ENCODE measurements at regions not wholly inside any gene's neighbourhood (a gene's known extent, or its start where the extent isn't known, plus 50 kb on each side); places are given as distances from the start of the nearest gene placed in this dataset.

DNA sequence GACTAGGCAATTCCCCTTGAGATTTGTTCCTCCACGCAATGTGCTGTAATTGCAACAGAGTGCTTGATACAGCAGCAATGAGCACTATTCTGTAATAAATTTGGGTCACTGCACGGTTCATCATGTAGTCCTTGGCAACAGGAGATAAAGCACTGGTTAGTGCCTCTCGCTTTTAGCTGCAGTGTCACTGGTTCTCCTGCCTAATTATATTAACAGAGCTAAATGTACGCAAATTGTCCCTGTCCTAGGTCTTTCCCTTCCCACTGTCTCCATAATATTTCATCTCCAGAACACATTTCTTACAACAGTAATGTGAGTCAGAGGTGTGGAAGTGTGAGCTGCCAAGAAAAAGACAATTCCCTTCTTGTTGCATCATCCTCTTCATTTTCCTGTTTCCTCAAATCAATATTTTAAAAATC, 553.1 kb downstream of the ZNF608 start:
- Histone ChIP-seq H3K4me3 (no peak overlapping the region), H4K20me1 (no peaks in the 10 kb centered on the region), H3K4me2 (no peak overlapping the region), H3K9ac (no peak overlapping the region), H3K27ac (no peak overlapping the region), H3K4me1 (no peaks in the 10 kb centered on the region), H3K9me3 (replicated peaks in 1 of 11) (no peaks in the 10 kb centered on the region), H3K27me3 (no peaks in the 10 kb centered on the region), H3K36me3 (no peaks in the 10 kb centered on the region)
- TF ChIP-seq Cebpa-rat (IDR thresholded peaks at IDR 0.05) = no peak

DNA sequence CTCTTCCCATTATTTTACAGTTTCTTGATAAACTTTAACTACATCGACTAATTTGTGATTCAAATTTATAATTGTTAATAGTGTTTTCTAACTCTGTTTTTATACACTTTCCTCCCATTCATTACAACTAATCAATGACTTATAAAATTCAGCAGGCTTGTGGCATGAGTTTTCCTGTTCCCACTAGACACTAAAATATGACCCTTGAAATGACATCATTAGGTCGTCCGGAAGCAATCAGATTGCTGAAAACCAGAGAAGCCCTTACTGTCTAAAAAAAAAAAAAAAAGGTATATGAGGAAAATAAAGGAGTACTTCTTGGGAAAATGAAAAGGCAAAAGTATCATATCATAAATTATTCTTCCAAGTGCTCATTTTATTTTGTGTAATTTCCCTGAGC, 553.7 kb downstream of the ZNF608 start:
- no peak overlapping the region for H3K27ac ChIP-seq
- no peak overlapping the region for H3K9ac ChIP-seq
- no peaks in the 10 kb centered on the region for H3K4me1 ChIP-seq
- H4K20me1 ChIP-seq = no peaks in the 10 kb centered on the region
- no peaks in the 10 kb centered on the region for H3K9me3 ChIP-seq (replicated peaks in 1 of 11)
- no peak for TF ChIP-seq Cebpa-rat (IDR thresholded peaks at IDR 0.05)
- no peaks in the 10 kb centered on the region for H3K27me3 ChIP-seq
- no peak overlapping the region for H3K4me2 ChIP-seq
- no peaks in the 10 kb centered on the region for H3K36me3 ChIP-seq
- H3K4me3 ChIP-seq = no peak overlapping the region

DNA sequence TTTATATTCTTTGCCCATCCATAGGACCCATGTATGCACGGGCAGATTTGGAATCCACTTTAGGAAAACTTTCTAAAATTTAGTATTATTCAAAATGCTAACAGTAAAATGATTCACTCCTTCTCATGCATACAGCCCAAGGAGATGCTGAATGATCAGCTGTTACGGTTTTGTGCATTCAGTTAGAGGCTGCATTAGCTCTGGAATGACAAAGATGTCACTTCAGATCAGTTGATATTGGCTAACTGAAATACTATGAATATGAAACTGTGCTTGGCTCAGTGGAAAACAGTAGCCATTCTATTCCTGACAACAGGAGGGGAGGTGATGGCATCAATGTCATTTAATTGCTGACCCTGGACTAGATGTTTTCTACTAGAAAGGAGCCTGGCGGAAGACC, 560.7 kb downstream of the ZNF608 start:
- H3K4me2 ChIP-seq = no peak overlapping the region
- TF ChIP-seq Cebpa-rat (IDR thresholded peaks at IDR 0.05) = no peak

DNA sequence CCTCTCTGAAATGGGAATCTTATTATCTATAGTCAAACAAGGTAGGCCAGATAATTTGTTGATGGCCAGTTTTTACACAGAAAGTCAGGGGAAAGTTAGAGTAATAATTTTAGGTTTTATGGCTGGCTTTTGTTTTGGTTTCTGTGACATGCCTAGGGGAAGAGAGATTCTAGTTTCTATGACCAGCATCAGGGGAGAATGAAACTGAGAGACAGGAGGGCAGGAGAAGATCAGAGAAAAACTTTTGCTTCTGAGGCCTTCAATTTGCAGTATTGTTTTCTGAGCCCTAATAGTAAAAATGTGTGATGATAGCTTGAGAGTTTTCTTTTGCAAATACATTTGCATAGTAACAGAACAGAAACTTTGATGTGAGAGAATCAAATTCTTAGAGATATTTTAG, 564.3 kb downstream of the ZNF608 start:
- Histone ChIP-seq H3K27ac (no peak overlapping the region), H3K4me2 (no peak overlapping the region), H4K20me1 (no peaks in the 10 kb centered on the region), H3K9me3 (replicated peaks in 1 of 11) (no peaks in the 10 kb centered on the region), H3K9ac (no peak overlapping the region), H3K36me3 (no peaks in the 10 kb centered on the region), H3K27me3 (no peaks in the 10 kb centered on the region), H3K4me3 (no peak overlapping the region), H3K4me1 (no peaks in the 10 kb centered on the region)
- TF ChIP-seq Cebpa-rat (IDR thresholded peaks at IDR 0.05) = no peak

More for the DNA sequence above, 560.7 kb downstream of the ZNF608 start:
- Histone ChIP-seq H4K20me1 (no peaks in the 10 kb centered on the region), H3K36me3 (no peaks in the 10 kb centered on the region), H3K27me3 (no peaks in the 10 kb centered on the region), H3K9ac (no peak overlapping the region), H3K4me1 (no peaks in the 10 kb centered on the region), H3K27ac (no peak overlapping the region), H3K9me3 (replicated peaks in 1 of 11) (no peaks in the 10 kb centered on the region), H3K4me3 (no peak overlapping the region)

DNA sequence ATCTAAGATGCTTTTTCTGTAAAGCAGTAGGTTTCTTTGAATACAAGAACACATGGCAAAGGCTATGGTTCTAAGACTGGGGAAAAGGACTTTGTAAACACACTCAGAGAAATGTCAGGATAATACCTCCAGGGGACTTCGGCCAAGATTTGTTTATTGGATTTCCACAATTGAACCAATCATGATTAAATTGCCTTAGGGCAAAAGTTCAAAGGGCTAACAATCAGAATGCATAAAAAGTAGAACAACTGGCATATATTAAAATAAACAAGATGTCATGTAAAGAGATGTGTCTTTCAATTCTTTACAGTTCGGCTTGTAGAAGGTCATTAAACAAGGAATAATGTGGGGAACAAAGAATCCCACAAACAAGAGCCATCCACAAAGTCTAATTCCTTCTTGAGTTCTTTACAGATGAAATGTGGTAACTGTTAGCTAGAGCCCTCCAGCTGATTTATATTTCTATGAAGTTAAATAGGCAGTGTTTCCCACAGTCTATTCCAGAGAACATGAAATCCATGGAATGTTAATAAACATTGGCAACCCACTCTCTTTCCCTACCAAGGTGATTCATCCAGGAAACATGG, 565.5 kb downstream of the ZNF608 start:
- Histone ChIP-seq H3K4me1 (peaks cover 0 to 5% (median 0%) of the 10 kb centered on the region in 10 experiments; a peak in 6 of 20 replicates), H3K36me3 (no peaks in the 10 kb centered on the region), H3K27me3 (no peaks in the 10 kb centered on the region), H3K27ac (no peak overlapping the region), H3K9ac (no peak overlapping the region), H3K4me2 (no peak overlapping the region), H3K4me3 (no peak overlapping the region), H4K20me1 (no peaks in the 10 kb centered on the region), H3K9me3 (replicated peaks in 1 of 11) (no peaks in the 10 kb centered on the region)
- no peak for TF ChIP-seq Cebpa-rat (IDR thresholded peaks at IDR 0.05)

DNA sequence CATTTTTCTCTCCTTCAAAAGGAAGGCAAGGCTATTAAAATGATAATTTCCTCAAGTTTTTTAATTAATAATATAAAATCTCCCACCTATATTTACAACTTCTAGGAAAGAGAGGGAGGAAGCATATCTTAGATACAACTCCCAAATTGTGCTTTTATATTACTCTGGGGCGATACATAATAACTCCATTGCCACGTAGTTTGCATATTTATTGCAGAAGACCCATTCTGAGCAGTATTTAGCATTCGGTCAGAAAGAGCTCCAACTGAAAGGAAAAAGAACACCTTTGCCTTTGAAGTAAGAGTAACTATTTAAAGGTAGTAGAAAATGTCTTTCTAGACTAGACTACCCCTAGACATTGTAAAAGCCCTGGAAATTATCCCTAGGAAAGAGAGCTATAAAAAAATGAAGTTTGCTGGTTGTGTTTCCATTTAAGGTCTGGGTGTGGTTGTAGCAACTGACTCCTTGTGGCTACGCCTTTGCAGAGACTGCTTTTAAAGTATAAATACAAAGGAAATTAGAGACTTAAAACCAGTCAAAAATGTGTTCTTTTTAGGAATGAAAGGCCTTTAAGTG, 566.1 kb downstream of the ZNF608 start:
- no peak for TF ChIP-seq Cebpa-rat (IDR thresholded peaks at IDR 0.05)
- H4K20me1 ChIP-seq = no peaks in the 10 kb centered on the region
- H3K4me2 ChIP-seq = no peak overlapping the region
- peaks cover 0 to 5% (median 0%) of the 10 kb centered on the region in 10 experiments; a peak in 6 of 20 replicates for H3K4me1 ChIP-seq
- no peak overlapping the region for H3K27ac ChIP-seq
- no peak overlapping the region for H3K9ac ChIP-seq
- H3K9me3 ChIP-seq (replicated peaks in 1 of 11) = no peaks in the 10 kb centered on the region
- H3K27me3 ChIP-seq = no peaks in the 10 kb centered on the region
- no peak overlapping the region for H3K4me3 ChIP-seq
- H3K36me3 ChIP-seq = no peaks in the 10 kb centered on the region

DNA sequence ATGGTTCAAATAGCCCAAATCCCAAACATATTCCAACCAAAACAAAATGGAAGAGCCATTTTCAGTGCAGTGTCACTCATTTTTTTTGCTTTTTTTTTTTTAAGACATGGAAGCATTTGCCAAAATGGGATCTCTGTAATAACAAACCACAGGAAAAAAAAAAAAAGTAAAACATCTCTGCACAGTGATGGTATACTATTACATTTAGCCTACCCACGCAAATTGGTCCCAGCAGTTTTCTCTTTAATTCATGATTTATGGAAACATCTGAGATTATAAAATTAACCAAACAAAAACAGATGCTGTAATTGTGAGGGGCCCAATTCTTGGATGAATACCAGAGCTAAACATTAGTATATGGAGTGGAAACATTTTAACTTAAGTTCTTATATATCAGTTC, 566.6 kb downstream of the ZNF608 start:
- peaks cover 0 to 1% (median 0%) of the 10 kb centered on the region in 11 experiments; a peak in 2 of 22 replicates for H3K9me3 ChIP-seq (replicated peaks in 1 of 11)
- H3K4me2 ChIP-seq = no peak overlapping the region
- no peaks in the 10 kb centered on the region for H4K20me1 ChIP-seq
- no peak overlapping the region for H3K9ac ChIP-seq
- no peaks in the 10 kb centered on the region for H3K36me3 ChIP-seq
- H3K4me1 ChIP-seq = peaks cover 0 to 5% (median 0%) of the 10 kb centered on the region in 10 experiments; a peak in 6 of 20 replicates
- no peaks in the 10 kb centered on the region for H3K27me3 ChIP-seq
- TF ChIP-seq Cebpa-rat (IDR thresholded peaks at IDR 0.05) = no peak
- H3K4me3 ChIP-seq = no peak overlapping the region
- H3K27ac ChIP-seq = no peak overlapping the region

DNA sequence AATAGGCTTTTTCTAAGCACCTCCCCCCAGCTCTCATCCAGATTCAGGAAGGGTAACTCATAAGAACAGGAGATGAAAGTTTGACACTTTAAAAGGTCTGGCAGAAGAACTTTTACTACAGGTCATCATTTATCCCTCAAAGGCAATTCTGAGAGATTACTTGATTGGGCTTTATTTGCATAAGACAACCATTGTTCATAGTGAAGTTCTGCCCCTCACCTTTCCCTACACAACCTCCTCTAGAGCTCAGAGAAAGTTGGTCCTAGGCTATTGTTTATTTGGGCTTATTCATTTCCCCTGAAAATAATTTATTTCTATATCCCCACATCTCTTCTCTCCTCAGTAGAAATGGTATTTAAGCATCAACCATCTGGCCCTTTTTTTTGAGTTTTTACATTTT, 568.4 kb downstream of the ZNF608 start:
- Histone ChIP-seq H3K4me2 (no peak overlapping the region), H3K9ac (no peak overlapping the region), H3K27ac (no peak overlapping the region), H4K20me1 (no peaks in the 10 kb centered on the region), H3K4me3 (no peak overlapping the region), H3K9me3 (replicated peaks in 1 of 11) (peaks cover 0 to 11% (median 2%) of the 10 kb centered on the region in 11 experiments; a peak in 13 of 22 replicates), H3K27me3 (no peaks in the 10 kb centered on the region), H3K36me3 (no peaks in the 10 kb centered on the region), H3K4me1 (peaks cover 0 to 5% (median 0%) of the 10 kb centered on the region in 10 experiments; a peak in 6 of 20 replicates)
- TF ChIP-seq Cebpa-rat (IDR thresholded peaks at IDR 0.05) = no peak

DNA sequence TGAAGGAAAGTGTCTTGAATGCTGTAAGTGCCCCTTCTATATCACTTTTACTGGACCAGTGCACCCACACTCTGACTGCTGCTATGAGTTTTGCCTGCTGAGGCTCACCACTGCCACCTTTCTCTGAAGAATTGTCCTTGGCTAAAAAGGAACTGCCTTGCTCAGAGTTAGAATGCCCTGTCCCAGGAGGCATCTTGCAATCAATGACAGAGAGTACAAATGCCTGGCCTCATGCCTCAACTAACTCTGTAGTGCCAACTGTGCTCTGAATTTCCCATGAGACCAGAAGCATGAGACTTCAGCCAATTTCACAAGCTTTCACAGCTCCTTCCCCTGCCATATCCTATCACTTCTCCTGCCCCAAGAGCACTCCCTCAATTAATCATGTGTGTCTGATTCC, 569.7 kb downstream of the ZNF608 start:
- Histone ChIP-seq H4K20me1 (no peaks in the 10 kb centered on the region), H3K27me3 (no peaks in the 10 kb centered on the region), H3K36me3 (no peaks in the 10 kb centered on the region), H3K9me3 (replicated peaks in 1 of 11) (peaks cover 5 to 23% (median 14%) of the 10 kb centered on the region in 11 experiments; a peak in 17 of 22 replicates), H3K4me1 (peaks cover 0 to 5% (median 0%) of the 10 kb centered on the region in 10 experiments; a peak in 6 of 20 replicates), H3K9ac (no peak overlapping the region), H3K4me3 (no peak overlapping the region), H3K27ac (no peak overlapping the region), H3K4me2 (0 out of 22 replicates have a peak overlapping the region, but pooled peaks of 1 of the 11 experiments have one; percentile 2)
- TF ChIP-seq Cebpa-rat (IDR thresholded peaks at IDR 0.05) = no peak

DNA sequence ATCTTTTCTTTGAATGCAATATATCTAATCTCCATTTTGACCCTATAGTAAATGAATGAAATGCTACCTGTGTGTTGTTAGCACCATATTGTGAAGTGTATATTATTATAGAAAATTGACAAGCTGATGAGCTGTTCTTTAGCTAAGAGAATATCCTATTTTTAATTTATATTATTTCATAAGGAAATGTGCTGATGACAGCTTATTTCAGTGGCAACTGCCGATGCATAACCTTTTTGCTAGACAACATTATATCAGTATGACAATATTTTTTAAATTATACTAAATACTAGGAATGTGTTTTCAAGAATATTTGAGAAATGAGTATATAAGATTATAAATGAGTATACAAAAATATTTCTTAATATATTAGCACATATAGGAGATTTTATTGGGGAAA, 573.1 kb downstream of the ZNF608 start:
- H3K27ac ChIP-seq = no peak overlapping the region
- TF ChIP-seq Cebpa-rat (IDR thresholded peaks at IDR 0.05) = no peak
- H3K9ac ChIP-seq = no peak overlapping the region
- H3K27me3 ChIP-seq = no peaks in the 10 kb centered on the region
- peaks cover 25 to 51% (median 34%) of the 10 kb centered on the region in 11 experiments; a peak in 20 of 22 replicates for H3K9me3 ChIP-seq (replicated peaks in 1 of 11)
- no peaks in the 10 kb centered on the region for H4K20me1 ChIP-seq
- no peaks in the 10 kb centered on the region for H3K36me3 ChIP-seq
- no peak overlapping the region for H3K4me3 ChIP-seq
- peaks cover 0 to 5% (median 0%) of the 10 kb centered on the region in 10 experiments; a peak in 6 of 20 replicates for H3K4me1 ChIP-seq
- no peak overlapping the region for H3K4me2 ChIP-seq
